KOPT-K1 (cell line): ENCODE measurements at regions not wholly inside any gene's neighbourhood (a gene's known extent, or its start where the extent isn't known, plus 50 kb on each side); places are given as distances from the start of the nearest gene placed in this dataset.
"Not testable (repeated sequence)": the region's sequence is repeated elsewhere in the genome, so short reads cannot be mapped to it uniquely, and the experiment has no call there.

Experiments
- H3K27ac ChIP-seq: fragments of 200-600 bp; sonication (generic); 2 replicates; pipeline ENCODE4 v1.5.1; 2016; ENCODE audit warnings: antibody characterized with exemption, mild to moderate bottlenecking, low read depth, low read length; ENCODE audit not compliant: poor library complexity, severe bottlenecking
- H3K36me3 ChIP-seq: fragments of 200-600 bp; sonication (generic); 2 replicates; pipeline ENCODE4 v1.5.1; 2017; ENCODE audit warnings: antibody characterized with exemption, mild to moderate bottlenecking, low read length, moderate library complexity; ENCODE audit not compliant: insufficient read depth
- H3K9me3 ChIP-seq: fragments of 200-600 bp; sonication (generic); 2 replicates; pipeline ENCODE4 v1.5.1; 2017; ENCODE audit warnings: antibody characterized with exemption, low read length, mild to moderate bottlenecking; ENCODE audit not compliant: insufficient read depth, poor library complexity, severe bottlenecking

DNA sequence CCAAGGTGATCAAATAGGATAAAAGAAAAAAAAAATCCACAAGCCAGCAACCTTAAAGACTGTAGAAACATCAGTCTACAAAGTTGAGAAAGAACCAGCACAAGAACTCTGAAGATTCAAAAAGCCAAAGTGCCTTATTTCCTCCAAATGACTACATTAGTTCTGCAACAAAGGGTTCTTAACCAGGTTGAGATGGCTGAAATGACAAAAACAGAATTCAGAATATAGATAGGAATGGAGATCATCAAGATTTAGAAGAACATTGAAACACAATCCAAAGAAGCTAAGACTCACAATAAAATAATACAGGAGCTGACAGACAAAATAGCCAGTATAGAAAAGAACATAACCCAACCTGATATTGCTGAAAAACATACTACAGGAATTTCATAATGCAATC, 156.5 kb upstream of the ZCCHC13 start:
- Histone ChIP-seq H3K27ac (no peak overlapping the region), H3K36me3 (no peaks in the 10 kb centered on the region), H3K9me3 (no peaks in the 10 kb centered on the region)

DNA sequence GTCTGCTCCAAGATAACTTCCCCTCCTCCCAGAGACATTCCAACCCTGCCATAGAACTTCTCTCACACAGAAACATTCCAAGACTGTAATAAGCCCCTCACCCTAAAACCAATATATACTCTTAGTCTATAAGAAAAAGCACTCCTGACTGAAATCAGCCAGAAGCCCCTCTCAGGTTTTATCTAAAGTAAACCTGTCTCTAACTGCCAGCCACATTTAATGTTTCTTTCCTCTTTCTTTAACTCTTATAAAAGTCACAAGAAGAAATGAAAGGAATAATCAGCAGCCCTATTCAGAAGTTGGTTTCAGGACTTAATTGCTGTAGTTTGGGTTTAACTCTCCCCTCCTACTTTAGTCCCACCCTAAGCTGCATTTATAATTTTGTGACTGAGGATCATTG, 165.0 kb upstream of the ZCCHC13 start:
- H3K27ac ChIP-seq, result no peak overlapping the region
- H3K36me3 ChIP-seq, result no peaks in the 10 kb centered on the region
- H3K9me3 ChIP-seq, result no peaks in the 10 kb centered on the region

DNA sequence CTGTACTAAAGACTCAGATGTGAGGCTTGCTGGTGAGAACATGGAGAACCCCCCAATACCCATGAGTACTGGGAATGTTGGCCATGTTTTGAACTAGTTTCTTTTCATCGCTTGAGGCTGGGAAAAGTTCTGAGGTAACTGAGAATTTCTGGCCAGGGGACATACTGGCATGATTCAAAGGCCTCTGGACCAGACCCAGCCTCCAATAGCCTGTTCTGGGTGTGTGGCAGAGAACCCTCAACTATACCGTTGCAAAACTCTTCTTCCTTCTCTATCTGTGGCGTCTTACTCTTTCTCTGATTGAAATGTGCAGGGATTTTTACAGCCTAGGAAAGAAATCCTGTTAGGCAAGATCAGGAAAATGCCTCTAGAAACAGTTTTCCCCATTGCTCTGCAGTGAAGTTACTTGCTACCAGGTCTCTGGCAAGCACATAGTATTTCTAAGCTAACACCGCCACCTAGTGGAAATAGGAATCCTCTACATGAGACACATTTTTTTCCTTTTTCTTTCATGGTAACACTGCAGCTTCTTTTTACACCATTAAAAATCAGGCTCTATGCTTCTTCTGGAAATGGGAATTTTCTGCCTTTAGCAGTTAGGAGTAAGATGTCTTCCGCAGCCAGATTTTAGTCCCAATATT, 170.7 kb upstream of the ZCCHC13 start:
- no peaks in the 10 kb centered on the region for H3K9me3 ChIP-seq
- no peaks in the 10 kb centered on the region for H3K36me3 ChIP-seq
- H3K27ac ChIP-seq, result no peak overlapping the region

DNA sequence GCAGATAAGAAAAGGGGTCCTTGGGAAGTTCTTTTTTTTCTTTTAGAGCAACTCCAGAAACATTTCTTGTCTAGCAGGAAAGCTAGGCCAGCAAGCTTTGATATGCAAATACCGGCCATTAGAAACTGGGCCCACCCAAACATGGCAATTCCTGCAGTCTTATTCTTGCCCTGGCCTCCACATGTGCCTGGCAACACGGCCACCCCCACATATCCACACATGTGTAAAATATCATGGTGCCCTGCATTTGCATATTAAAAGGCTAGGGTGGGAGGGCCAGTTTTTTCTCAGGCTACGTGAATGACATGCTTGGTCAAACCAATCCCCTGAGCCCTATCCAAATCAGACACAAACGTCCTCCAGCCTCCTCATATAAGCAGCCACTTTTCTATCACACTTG, 171.7 kb upstream of the ZCCHC13 start:
- Histone ChIP-seq H3K9me3 (no peaks in the 10 kb centered on the region), H3K36me3 (no peaks in the 10 kb centered on the region), H3K27ac (no peak overlapping the region)

DNA sequence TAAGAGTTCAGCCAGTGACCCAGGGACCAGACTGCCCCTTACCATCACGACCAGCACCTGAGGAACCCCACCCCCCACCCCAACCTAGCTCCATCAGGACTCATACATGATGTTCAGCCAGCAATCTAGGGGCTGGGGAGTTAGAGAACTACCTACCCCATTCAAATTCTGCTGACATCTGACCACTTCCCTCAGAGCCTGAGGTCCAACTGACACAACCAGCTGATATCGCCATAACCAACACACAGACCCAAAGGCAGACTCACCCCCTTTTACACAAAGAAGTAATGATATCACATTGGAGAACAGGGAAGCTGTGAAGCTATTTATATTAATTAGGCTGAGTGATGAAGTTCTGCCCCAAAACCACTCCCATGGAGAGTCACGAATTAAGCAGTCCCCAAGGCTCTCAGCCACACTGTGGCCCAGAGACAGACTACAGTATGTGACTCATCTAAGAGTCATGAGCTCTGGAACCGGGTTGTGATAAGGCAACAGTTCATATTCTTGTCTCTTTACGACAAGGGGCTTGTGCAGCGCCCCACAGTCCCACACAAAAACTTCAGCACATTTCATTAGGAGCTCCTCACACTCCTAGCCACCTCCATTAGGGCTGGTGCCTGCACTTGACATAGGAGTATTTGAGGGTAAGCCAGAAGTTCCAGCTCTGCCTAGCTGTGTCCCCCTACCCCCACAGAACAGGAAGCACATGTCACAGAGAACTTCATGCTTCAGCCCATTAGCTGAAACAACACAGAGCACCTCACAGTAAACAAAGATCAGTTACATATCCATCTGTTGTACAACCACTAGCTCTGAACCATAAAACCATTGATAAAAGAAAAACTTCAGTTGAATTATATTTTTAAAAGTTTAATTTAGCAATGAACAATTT, 184.7 kb upstream of the ZCCHC13 start:
- no peak overlapping the region for H3K27ac ChIP-seq
- no peaks in the 10 kb centered on the region for H3K9me3 ChIP-seq
- H3K36me3 ChIP-seq, result no peaks in the 10 kb centered on the region

DNA sequence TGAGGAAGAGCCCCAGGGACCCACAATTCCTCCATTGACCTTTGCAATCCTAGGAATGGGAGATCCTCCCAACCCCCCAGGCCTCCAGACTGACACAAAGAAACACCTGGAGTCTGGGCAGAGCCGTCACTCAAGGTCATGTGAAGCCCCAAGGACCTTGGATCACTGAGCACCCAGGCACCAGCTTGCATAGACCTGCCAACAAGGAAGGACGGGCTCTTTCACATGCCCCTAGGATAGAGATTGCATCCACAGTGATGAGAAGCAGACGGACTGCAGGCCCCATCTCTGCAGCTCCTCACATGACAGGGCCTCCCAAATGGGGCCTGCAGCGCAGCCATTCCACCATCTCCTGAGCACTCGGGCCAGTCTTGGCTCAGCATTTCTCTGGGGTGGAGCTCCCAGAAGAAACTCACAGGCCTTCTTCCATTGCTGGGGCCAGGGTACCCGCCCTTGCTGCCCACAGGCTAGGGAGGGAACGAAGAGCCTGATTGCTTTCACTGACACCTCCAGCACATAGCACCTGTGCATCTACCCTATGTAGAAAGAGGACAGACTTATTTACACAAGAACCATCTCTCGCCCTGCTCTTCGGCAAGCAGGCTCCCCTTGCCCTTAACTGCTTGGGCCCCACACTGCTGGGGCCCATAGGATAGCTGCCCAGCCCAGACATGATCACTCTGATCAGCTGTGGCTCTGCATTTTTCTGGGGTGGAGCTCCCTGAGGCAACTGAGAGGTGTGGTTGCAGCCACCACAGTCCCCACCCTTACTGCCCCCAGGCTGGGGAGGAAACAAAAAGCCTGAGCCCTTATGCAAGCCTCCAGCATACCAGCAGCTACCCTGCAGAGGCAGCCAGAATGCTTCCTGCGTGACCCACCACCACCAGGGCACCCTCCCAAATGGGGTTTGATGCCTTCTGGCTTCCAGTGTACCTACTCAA, 185.7 kb upstream of the ZCCHC13 start:
- H3K36me3 ChIP-seq, result no peaks in the 10 kb centered on the region
- H3K27ac ChIP-seq, result no peak overlapping the region
- no peaks in the 10 kb centered on the region for H3K9me3 ChIP-seq

DNA sequence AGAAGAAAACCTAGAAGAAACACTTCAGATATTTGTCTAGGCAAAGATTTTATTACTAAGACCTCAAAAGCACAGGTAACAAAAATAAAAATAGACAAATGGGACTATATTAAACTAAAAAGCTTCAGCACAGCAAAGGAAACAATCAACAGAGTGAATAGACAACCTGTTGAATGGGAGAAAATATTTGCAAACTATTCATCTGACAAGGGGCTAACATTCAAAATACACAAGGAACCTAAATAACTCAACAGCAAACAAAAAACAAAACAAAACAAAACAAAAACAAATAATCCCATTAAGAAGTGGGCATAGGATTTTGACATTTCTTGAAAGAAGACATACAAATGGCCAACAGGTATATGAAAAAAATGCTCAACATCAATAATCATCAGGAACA, 192.7 kb upstream of the ZCCHC13 start:
- no peaks in the 10 kb centered on the region for H3K9me3 ChIP-seq
- no peaks in the 10 kb centered on the region for H3K36me3 ChIP-seq
- no peak overlapping the region for H3K27ac ChIP-seq

DNA sequence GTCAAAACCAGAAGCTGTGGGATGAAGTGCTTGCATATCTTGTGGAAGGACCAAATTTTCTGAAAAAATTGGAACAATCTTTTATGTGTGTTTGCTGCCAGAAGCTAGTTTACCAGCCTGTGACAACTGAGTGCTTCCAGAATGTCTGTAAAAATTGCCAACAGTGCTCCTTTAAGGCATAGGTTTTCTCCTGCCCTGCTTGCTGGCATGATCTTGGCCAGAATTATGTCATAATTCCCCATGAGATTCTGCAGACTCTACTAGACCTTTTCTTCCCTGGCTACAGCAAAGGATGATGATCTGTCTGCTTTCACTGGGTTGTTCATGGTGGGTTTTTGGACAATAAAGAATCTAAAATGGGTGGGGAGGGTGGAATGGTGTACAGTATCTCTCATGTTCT, 196.3 kb upstream of the ZCCHC13 start:
- Histone ChIP-seq H3K36me3 (no peaks in the 10 kb centered on the region), H3K27ac (no peak overlapping the region), H3K9me3 (no peaks in the 10 kb centered on the region)

DNA sequence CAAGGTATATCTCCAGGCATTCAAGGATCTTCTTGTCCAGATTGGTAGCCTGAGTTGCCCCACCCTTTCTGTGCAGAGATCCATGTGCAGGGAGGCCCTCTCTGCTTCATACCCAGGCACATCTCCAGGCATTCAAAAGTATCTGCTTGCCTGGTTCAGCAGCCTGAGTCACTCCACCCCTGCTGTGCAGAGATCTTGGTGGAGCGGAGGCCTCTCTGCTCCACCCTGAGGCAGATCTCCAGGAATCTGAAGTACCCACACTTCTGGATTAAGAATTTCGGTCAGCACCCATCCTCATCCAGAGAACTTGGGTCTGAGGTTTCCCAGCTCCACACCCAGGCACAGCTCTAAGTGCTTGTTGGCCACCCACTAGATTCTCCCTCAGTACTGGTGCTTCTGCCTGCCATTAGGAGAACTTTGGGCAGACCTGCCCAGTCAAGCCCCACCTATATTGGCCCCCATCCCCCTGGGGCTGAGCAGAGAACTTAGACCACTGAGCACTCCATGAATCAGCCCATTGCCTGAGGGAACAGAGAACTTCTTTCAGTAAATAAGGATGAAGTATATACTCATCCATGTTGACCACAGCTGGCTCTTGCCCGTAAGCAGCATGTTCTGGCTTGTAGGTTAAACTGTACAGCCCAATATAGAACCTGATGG, 199.5 kb upstream of the ZCCHC13 start:
- Histone ChIP-seq H3K36me3 (no peaks in the 10 kb centered on the region), H3K9me3 (no peaks in the 10 kb centered on the region), H3K27ac (no peak overlapping the region)

DNA sequence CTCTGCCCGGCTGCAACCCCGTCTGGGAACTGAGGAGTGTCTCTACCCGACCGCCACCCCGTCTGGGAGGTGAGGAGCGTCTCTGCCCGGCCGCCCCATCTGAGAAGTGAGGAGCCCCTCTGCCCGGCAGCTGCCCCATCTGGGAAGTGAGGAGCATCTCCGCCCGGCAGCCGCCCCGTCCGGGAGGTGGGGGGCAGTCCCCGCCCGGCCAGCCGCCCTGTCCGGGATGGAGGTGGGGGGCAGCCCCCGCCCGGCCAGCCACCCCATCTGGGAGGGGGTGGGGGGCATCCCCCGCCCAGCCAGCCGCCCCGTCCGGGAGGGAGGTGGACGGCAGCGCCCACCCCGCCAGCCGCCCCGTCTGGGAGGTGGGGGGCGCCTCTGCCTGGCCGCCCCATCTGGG, 205.6 kb upstream of the ZCCHC13 start:
- not testable (repeated sequence) for H3K27ac ChIP-seq, H3K9me3 ChIP-seq, H3K36me3 ChIP-seq

DNA sequence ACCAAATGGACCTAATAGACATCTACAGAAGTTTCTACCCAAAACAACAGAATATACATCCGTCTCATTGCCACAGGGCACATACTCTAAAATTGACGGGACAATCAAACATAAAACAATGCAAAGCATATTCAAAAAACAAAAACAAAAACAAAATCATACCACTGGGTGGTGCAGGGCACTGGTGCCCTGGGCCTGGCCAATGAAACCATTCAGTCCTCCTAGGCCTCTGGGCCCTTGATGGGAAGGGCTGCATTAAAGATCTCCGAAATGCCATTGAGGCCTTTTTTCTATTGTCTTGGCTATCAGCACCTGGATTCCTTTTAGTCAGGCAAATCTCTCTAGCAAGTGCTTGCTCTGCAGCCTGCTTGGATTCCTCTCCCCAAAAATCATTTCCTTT, 213.9 kb upstream of the ZCCHC13 start:
- H3K27ac ChIP-seq, result no peak overlapping the region
- H3K9me3 ChIP-seq, result peaks cover 10% of the 10 kb centered on the region
- no peaks in the 10 kb centered on the region for H3K36me3 ChIP-seq

DNA sequence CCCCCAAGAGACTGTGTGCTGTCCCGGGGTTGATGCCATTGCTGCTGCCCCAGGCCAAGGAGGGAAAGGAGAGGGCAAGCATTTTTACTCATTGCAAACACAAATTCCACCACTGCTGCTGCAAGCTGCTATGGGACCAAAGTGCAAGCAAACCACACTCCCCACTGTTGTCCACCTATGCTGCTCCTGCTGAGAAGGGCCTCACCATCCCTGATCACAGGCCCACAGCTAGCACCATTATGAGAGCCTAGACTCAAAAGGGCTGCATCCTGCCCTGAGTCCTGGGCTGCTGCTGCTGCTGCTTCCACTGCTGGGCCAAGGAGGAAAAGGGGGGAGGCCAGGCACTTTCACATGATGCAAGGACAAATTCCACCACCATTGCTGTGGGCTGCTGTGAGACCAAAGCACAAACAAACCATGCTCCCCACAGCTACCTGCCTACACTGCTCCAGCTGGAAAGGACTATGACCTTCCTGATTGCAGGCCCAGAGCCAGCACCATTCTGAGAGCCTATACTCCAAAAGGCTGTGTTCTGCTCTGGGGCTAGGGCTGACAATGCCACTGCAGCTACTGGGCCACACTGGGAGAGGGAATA, 218.2 kb upstream of the ZCCHC13 start:
- H3K27ac ChIP-seq, result no peak overlapping the region
- no peaks in the 10 kb centered on the region for H3K36me3 ChIP-seq
- H3K9me3 ChIP-seq, result peaks cover 10% of the 10 kb centered on the region

DNA sequence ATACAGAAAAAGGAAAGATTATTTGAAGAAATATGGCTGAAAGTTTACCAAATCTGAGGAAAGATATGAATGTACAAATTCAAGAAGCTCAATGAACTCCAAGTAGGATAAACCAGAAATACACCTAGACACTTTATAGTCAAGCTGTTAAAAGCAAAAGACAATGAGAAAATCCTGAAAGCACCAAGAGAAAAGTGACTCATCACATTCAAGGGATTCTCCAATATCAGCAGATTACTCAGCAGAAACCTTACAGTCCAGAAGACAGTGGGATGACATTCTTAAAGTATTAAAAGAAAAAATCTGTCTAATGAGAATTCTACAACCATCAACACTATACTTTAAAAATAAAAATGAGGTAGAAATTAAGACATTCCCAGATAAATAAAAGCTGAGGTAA, 223.8 kb upstream of the ZCCHC13 start:
- no peak overlapping the region for H3K27ac ChIP-seq
- no peaks in the 10 kb centered on the region for H3K9me3 ChIP-seq
- no peaks in the 10 kb centered on the region for H3K36me3 ChIP-seq

DNA sequence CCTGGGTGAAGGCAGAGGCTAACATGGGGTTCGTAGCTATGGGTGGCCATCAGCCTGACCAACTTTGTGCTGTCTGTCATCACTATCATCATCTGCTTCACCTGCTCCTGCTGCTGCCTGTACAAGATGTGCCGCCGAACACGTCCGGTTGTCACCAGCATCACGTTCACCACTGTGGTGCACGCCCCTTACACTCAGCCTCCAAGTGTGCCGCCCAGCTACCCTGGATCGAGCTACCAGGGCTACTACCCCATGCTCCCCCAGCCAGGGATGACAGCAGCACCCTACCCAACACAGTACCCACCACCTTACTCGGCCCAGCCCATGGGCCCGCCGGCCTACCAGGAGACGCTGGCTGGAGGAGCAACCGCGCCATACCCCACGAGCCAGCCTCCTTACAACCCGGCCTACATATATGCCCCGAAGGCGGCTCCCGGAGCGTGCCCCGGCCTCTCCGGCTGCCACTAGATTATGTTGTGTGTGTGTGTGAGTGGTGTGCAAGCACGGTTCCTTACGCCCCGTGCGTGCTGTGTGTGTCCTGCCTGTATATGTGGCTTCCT, 213.4 kb upstream of the XIST start:
- H3K36me3 ChIP-seq, result no peaks in the 10 kb centered on the region
- H3K9me3 ChIP-seq, result no peaks in the 10 kb centered on the region
- H3K27ac ChIP-seq, result no peak overlapping the region
